Karpas-422 (cell line): ENCODE measurements at regions not wholly inside any gene's neighbourhood (a gene's known extent, or its start where the extent isn't known, plus 50 kb on each side); places are given as distances from the start of the nearest gene placed in this dataset.

Source experiments
- DNase-seq: peaks from one replicate; pipeline ENCODE4 v3.0.0-alpha.2; 2015
- H2AFZ ChIP-seq: fragments of 200-600 bp; sonication (generic); 2 replicates; pipeline ENCODE4 v1.6.1; 2014; ENCODE audit warnings: antibody characterized with exemption, low read length, mixed read lengths
- H3K27ac ChIP-seq: fragments of 200-600 bp; sonication (generic); 2 replicates; pipeline ENCODE4 v1.5.1; 2014; ENCODE audit warnings: mild to moderate bottlenecking, low read length, moderate library complexity
- H3K27me3 ChIP-seq: fragments of 200-600 bp; sonication (generic); 2 replicates; pipeline ENCODE4 v1.6.1; 2014; ENCODE audit warnings: low read length, mixed read lengths
- H3K36me3 ChIP-seq: fragments of 200-600 bp; sonication (generic); 2 replicates; pipeline ENCODE4 v1.6.1; 2014; ENCODE audit warnings: low read length, mixed read lengths; ENCODE audit not compliant: insufficient read depth
- H3K4me1 ChIP-seq: fragments of 200-600 bp; sonication (generic); 2 replicates; pipeline ENCODE4 v1.6.1; 2014; ENCODE audit warnings: mild to moderate bottlenecking, low read length, mixed read lengths
- H3K4me2 ChIP-seq: fragments of 200-600 bp; sonication (generic); 2 replicates; pipeline ENCODE4 v1.6.1; 2014; ENCODE audit warnings: low read length, low read depth, mild to moderate bottlenecking; ENCODE audit not compliant: poor library complexity, severe bottlenecking
- H3K4me3 ChIP-seq: fragments of 200-600 bp; sonication (generic); 2 replicates; pipeline ENCODE4 v1.5.1; 2014; ENCODE audit warnings: mild to moderate bottlenecking, antibody characterized with exemption, low read length, mixed read lengths
- H3K79me2 ChIP-seq: fragments of 200-600 bp; sonication (generic); 2 replicates; pipeline ENCODE4 v1.6.1; 2014; ENCODE audit warnings: mild to moderate bottlenecking, low read length, mixed read lengths
- H3K9ac ChIP-seq: fragments of 200-600 bp; sonication (generic); 2 replicates; pipeline ENCODE4 v1.6.0; 2014; ENCODE audit warnings: low read length
- H3K9me2 ChIP-seq: fragments of 200-600 bp; sonication (generic), shearing (Covaris generic); replicated peaks from 2 replicates; pipeline ENCODE4 v1.6.0; 2014; ENCODE audit warnings: mild to moderate bottlenecking, low read length, moderate library complexity; ENCODE audit not compliant: insufficient read depth
- H3K9me3 ChIP-seq: fragments of 300-700, 200-600 bp; sonication (generic); 2 replicates; pipeline ENCODE4 v1.6.1; 2014; ENCODE audit warnings: low read length, mixed read lengths
- H4K20me1 ChIP-seq: fragments of 200-600 bp; sonication (generic); 2 replicates; pipeline ENCODE4 v1.6.1; 2014; ENCODE audit warnings: mild to moderate bottlenecking, antibody characterized with exemption, low read length, low read depth; ENCODE audit not compliant: insufficient read depth

- Histone ChIP-seq H3K9ac (no peak overlapping the region), H2AFZ (no peak overlapping the region), H3K9me3 (no peaks in the 10 kb centered on the region), H3K27ac (no peak overlapping the region), H3K79me2 (no peaks in the 10 kb centered on the region), H3K4me2 (no peak overlapping the region), H3K36me3 (no peaks in the 10 kb centered on the region), H4K20me1 (no peaks in the 10 kb centered on the region), H3K9me2 (no peaks in the 10 kb centered on the region), H3K27me3 (no peaks in the 10 kb centered on the region), H3K4me1 (no peaks in the 10 kb centered on the region), H3K4me3 (no peak overlapping the region)
- DNase-seq: peak; percentile 75
Observed at GRCh38 chr6:14046476-14047068, 71.0 kb upstream of the CD83 start.

DNA sequence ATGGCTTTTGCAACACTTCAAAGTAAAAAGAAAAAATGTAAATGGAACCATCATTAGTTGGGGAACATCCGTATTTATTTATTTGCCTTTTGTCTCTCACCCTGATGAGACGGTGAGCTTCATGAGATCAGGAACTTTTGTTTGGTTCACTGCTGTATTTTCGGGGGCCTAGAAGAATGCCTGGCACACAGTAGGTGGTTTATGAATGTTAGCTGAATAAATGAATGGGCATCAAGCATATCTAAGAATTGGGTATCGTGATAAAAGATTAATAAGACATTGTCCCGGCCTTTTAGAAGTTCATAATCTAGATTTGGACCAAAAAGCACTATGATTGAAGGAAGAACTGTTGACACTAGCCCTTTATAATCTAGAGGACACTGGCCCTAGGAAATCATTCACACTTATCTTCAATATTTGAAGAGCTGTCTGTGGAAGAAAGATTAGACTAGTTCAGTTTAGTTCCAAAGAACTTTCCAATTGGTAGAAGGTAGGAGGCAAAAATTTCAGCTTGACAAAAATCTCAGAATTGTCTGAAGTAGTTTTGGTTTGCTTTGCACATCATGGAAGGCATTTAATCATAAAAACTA is 70.3 kb upstream of the CD83 start:
- no peak overlapping the region for H3K27ac ChIP-seq
- no peaks in the 10 kb centered on the region for H3K9me2 ChIP-seq
- peak; percentile 4 for DNase-seq
- H3K4me2 ChIP-seq: no peak overlapping the region
- H3K36me3 ChIP-seq: no peaks in the 10 kb centered on the region
- no peaks in the 10 kb centered on the region for H3K9me3 ChIP-seq
- H4K20me1 ChIP-seq: no peaks in the 10 kb centered on the region
- H3K27me3 ChIP-seq: no peaks in the 10 kb centered on the region
- no peak overlapping the region for H2AFZ ChIP-seq
- H3K4me1 ChIP-seq: no peaks in the 10 kb centered on the region
- H3K4me3 ChIP-seq: no peak overlapping the region
- no peaks in the 10 kb centered on the region for H3K79me2 ChIP-seq
- no peak overlapping the region for H3K9ac ChIP-seq

GRCh38 chr6:14048837-14049236 is 68.7 kb upstream of the CD83 start:
- Histone ChIP-seq H3K9ac (no peak overlapping the region), H3K9me2 (no peaks in the 10 kb centered on the region), H2AFZ (no peak overlapping the region), H3K27ac (no peak overlapping the region), H3K4me2 (no peak overlapping the region), H3K4me1 (no peaks in the 10 kb centered on the region), H3K27me3 (no peaks in the 10 kb centered on the region), H3K4me3 (no peak overlapping the region), H3K9me3 (no peaks in the 10 kb centered on the region), H4K20me1 (no peaks in the 10 kb centered on the region), H3K36me3 (no peaks in the 10 kb centered on the region), H3K79me2 (no peaks in the 10 kb centered on the region)
- DNase-seq: no peak

- no peaks in the 10 kb centered on the region for H3K27me3 ChIP-seq
- DNase-seq: no peak
- H4K20me1 ChIP-seq: no peaks in the 10 kb centered on the region
- no peaks in the 10 kb centered on the region for H3K9me3 ChIP-seq
- no peaks in the 10 kb centered on the region for H3K4me1 ChIP-seq
- no peak overlapping the region for H3K4me2 ChIP-seq
- no peak overlapping the region for H3K4me3 ChIP-seq
- no peaks in the 10 kb centered on the region for H3K9me2 ChIP-seq
- H3K36me3 ChIP-seq: no peaks in the 10 kb centered on the region
- no peak overlapping the region for H3K9ac ChIP-seq
- no peaks in the 10 kb centered on the region for H3K79me2 ChIP-seq
- H3K27ac ChIP-seq: no peak overlapping the region
- no peak overlapping the region for H2AFZ ChIP-seq
Observed at GRCh38 chr6:14051355-14051754, 66.2 kb upstream of the CD83 start.

DNA sequence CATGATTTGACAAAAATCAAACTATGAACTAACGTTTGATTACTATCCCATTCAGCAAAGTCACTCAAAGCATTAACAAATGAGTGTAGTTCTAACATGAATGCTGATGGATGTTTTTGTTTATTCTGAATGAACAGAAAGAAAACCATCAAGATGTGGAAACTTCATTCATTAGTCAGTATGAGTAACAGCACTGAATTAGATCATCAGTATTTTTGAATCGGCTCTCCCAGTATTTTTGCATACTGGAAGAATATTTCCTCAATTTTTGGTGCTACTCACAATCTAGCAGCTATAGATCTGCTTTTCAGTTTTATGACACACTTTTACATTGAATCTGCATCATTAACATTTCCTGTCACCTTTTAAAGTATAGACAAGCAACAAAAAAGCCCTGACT is 63.8 kb upstream of the CD83 start:
- Histone ChIP-seq H3K27me3 (no peaks in the 10 kb centered on the region), H3K36me3 (no peaks in the 10 kb centered on the region), H4K20me1 (no peaks in the 10 kb centered on the region), H3K9me3 (no peaks in the 10 kb centered on the region), H3K4me2 (no peak overlapping the region), H3K79me2 (no peaks in the 10 kb centered on the region), H3K4me3 (no peak overlapping the region), H3K9me2 (no peaks in the 10 kb centered on the region), H3K27ac (no peak overlapping the region), H3K4me1 (no peaks in the 10 kb centered on the region), H2AFZ (no peak overlapping the region), H3K9ac (no peak overlapping the region)
- DNase-seq: no peak

- H3K9me2 ChIP-seq: no peaks in the 10 kb centered on the region
- no peaks in the 10 kb centered on the region for H3K27me3 ChIP-seq
- no peak overlapping the region for H3K27ac ChIP-seq
- no peaks in the 10 kb centered on the region for H3K79me2 ChIP-seq
- H3K36me3 ChIP-seq: no peaks in the 10 kb centered on the region
- no peak overlapping the region for H3K9ac ChIP-seq
- H3K4me3 ChIP-seq: no peak overlapping the region
- no peak for DNase-seq
- no peaks in the 10 kb centered on the region for H4K20me1 ChIP-seq
- H3K9me3 ChIP-seq: no peaks in the 10 kb centered on the region
- no peaks in the 10 kb centered on the region for H3K4me1 ChIP-seq
- H2AFZ ChIP-seq: no peak overlapping the region
- H3K4me2 ChIP-seq: no peak overlapping the region
Observed at GRCh38 chr6:14055541-14055940, 62.0 kb upstream of the CD83 start.

DNA sequence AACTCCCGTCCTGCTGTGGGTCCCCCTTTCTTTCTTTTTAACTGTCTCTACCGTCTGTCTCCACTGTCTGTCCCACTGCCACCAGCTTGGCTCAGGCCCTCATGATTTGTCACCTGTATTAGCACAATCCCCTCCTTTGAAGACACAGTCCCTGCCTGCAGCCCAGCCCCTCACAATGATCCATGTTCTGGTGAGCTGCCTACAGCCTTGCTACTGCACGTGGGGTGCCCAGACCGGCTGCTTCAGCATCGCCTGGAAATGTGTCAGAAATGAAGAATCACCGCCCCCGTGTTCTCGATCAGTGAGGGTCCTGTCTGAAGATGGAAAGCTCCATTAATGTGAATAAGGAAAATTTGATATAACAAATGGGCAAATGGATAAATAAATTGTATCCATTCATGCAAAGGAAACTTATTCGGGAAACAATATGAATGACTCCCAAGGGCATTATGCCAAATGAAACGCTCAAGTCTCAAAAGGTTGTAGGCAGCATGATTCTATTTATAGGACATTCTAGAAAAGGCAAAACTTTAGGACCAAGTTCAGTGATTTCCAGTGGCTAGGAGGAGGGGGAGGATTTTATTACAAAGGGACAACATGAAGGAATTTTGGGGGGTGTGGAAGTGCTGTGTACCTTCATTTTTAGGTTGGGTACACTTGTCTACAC is 59.4 kb upstream of the CD83 start:
- Histone ChIP-seq H4K20me1 (no peaks in the 10 kb centered on the region), H3K4me3 (no peak overlapping the region), H3K9me2 (no peaks in the 10 kb centered on the region), H3K4me2 (no peak overlapping the region), H3K9me3 (no peaks in the 10 kb centered on the region), H3K36me3 (no peaks in the 10 kb centered on the region), H2AFZ (no peak overlapping the region), H3K4me1 (no peaks in the 10 kb centered on the region), H3K79me2 (no peaks in the 10 kb centered on the region), H3K27me3 (no peaks in the 10 kb centered on the region), H3K27ac (no peak overlapping the region), H3K9ac (no peak overlapping the region)
- no peak for DNase-seq

DNA sequence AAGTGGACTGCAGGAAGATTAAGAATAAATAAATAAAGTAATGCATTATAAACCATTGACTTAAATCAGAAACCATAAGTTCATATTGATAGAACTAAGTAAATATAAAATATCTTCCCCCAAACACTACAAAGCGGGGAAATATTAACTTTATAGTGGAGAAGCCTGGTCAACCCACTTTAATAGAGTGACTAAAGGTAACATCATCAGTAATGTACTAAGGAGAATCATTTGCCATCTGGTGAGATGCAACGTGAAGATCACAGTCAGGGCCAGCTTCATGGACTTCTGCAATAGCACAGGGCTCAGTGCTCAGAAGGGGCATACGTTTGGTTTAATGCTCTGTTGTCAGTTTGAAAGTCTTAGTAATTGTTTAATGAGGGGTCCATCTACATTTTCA is 58.8 kb upstream of the CD83 start:
- H3K27me3 ChIP-seq: no peaks in the 10 kb centered on the region
- no peaks in the 10 kb centered on the region for H4K20me1 ChIP-seq
- no peaks in the 10 kb centered on the region for H3K79me2 ChIP-seq
- no peak overlapping the region for H3K27ac ChIP-seq
- H3K4me1 ChIP-seq: no peaks in the 10 kb centered on the region
- H3K36me3 ChIP-seq: no peaks in the 10 kb centered on the region
- no peak overlapping the region for H3K4me3 ChIP-seq
- no peak for DNase-seq
- no peak overlapping the region for H2AFZ ChIP-seq
- no peak overlapping the region for H3K4me2 ChIP-seq
- H3K9me3 ChIP-seq: no peaks in the 10 kb centered on the region
- no peak overlapping the region for H3K9ac ChIP-seq
- no peaks in the 10 kb centered on the region for H3K9me2 ChIP-seq
